Activated T-helper 17 cell treated with anti-CD3 and anti-CD28 coated beads, Interleukin-2, amount 50 U/mL, for 72 hours (primary cell): ENCODE measurements at regions not wholly inside any gene's neighbourhood (a gene's known extent, or its start where the extent isn't known, plus 50 kb on each side); places are given as distances from the start of the nearest gene placed in this dataset.
"Not testable (repeated sequence)": the region's sequence is repeated elsewhere in the genome, so short reads cannot be mapped to it uniquely, and the experiment has no call there.

ENCODE experiments used
- ATAC-seq: fragments of 150-1000 bp; cut with Tn5 transposase; replicated peaks from 2 replicates; pipeline ENCODE4 v1.10.0; 2021; ENCODE audit warnings: mild to moderate bottlenecking, moderate library complexity
- H3K27ac Mint-ChIP-seq: one replicate; pipeline ENCODE4 v1.8.0; 2022; ENCODE audit warnings: mixed read lengths
- H3K27me3 Mint-ChIP-seq: one replicate; pipeline ENCODE4 v1.8.0; 2022; ENCODE audit warnings: mixed read lengths
- H3K36me3 Mint-ChIP-seq: one replicate; pipeline ENCODE4 v1.8.0; 2022; ENCODE audit warnings: low read depth, mild to moderate bottlenecking, mixed read lengths
- H3K4me1 Mint-ChIP-seq: one replicate; pipeline ENCODE4 v1.8.0; 2022; ENCODE audit warnings: mixed read lengths
- H3K4me3 Mint-ChIP-seq: one replicate; pipeline ENCODE4 v1.8.0; 2022; ENCODE audit warnings: mild to moderate bottlenecking, mixed read lengths
- H3K9me3 Mint-ChIP-seq: one replicate; pipeline ENCODE4 v1.8.0; 2022; ENCODE audit warnings: mixed read lengths

GRCh38 chr4:107490116-107490515 lies 229.9 kb downstream of the PAPSS1 start:
- no peaks in the 10 kb centered on the region for H3K36me3 Mint-ChIP-seq
- H3K9me3 Mint-ChIP-seq = peaks cover 6% of the 10 kb centered on the region
- ATAC-seq = no peak
- no peak overlapping the region for H3K27ac Mint-ChIP-seq
- H3K4me3 Mint-ChIP-seq = no peak overlapping the region
- H3K4me1 Mint-ChIP-seq = no peaks in the 10 kb centered on the region
- no peaks in the 10 kb centered on the region for H3K27me3 Mint-ChIP-seq

GRCh38 chr4:107483621-107484020 lies 236.4 kb downstream of the PAPSS1 start:
- H3K27ac Mint-ChIP-seq, H3K4me3 Mint-ChIP-seq, H3K4me1 Mint-ChIP-seq, ATAC-seq, H3K36me3 Mint-ChIP-seq: not testable (repeated sequence)
- H3K9me3 Mint-ChIP-seq = peaks cover 16% of the 10 kb centered on the region
- H3K27me3 Mint-ChIP-seq = peaks cover 10% of the 10 kb centered on the region

GRCh38 chr4:107482546-107482945 lies 237.5 kb downstream of the PAPSS1 start:
- peaks cover 11% of the 10 kb centered on the region for H3K27me3 Mint-ChIP-seq
- no peak overlapping the region for H3K27ac Mint-ChIP-seq
- no peak for ATAC-seq
- peaks cover 17% of the 10 kb centered on the region for H3K9me3 Mint-ChIP-seq
- H3K36me3 Mint-ChIP-seq = no peaks in the 10 kb centered on the region
- H3K4me3 Mint-ChIP-seq = no peak overlapping the region
- no peaks in the 10 kb centered on the region for H3K4me1 Mint-ChIP-seq

GRCh38 chr4:107478327-107478980 lies 241.6 kb downstream of the PAPSS1 start:
- H3K9me3 Mint-ChIP-seq = peaks cover 14% of the 10 kb centered on the region
- no peak overlapping the region for H3K27ac Mint-ChIP-seq
- H3K4me1 Mint-ChIP-seq = no peaks in the 10 kb centered on the region
- no peak overlapping the region for H3K4me3 Mint-ChIP-seq
- no peak for ATAC-seq
- H3K36me3 Mint-ChIP-seq = no peaks in the 10 kb centered on the region
- H3K27me3 Mint-ChIP-seq = peaks cover 7% of the 10 kb centered on the region

DNA sequence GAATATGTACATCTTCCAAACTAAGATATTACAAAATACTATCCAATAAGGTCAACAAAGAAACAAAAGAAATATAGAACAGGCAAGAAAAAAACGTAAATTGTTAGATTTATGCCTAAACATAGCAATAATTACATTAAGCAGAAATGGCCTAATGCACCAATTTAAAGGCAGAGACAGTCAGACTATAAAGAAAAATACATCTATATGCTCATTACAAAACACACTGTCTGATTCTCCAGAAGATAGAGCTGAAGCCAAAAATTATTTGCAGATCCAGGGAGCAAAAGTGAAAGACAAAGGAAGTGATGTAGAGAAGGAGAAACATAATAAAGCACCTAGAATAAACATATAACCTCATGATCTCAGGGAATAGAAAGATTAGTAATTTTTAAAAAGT lies 246.9 kb downstream of the PAPSS1 start:
- H3K27ac Mint-ChIP-seq = no peak overlapping the region
- H3K4me1 Mint-ChIP-seq = no peaks in the 10 kb centered on the region
- H3K27me3 Mint-ChIP-seq = peaks cover 4% of the 10 kb centered on the region
- no peaks in the 10 kb centered on the region for H3K36me3 Mint-ChIP-seq
- H3K9me3 Mint-ChIP-seq = no peaks in the 10 kb centered on the region
- ATAC-seq = no peak
- H3K4me3 Mint-ChIP-seq = no peak overlapping the region

DNA sequence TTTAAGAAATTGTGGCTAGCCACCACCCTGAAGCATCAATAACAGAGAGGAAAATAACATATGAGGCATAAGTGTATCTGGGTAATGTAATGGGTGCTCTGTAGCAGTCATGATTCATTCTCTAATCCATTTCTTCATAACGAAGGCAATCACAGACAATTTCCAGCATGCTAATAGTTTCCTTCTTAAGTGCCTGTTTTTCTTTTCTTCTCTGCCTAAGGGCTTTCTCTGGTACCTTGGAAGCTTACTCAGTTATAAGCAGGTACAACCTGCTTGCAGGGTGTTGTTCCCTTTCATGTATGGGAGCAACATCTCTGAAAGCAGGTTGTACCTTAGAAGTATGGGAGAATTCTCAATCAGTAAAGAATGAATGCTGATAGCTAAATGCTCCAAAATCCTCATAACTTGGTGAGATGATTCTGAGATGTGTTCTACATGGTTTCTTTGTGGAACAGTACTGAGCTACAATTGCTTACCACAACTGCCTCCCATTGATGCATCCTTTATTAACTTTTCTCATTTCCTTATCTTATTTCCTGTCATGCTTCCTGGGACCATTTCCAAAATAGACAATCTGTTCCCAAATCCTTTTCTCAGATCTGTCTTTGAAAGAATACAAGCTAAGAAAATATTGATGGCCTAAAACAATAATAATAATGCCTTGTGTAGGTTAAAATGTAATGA lies 247.6 kb downstream of the PAPSS1 start:
- Mint-ChIP-seq H3K4me1 (no peaks in the 10 kb centered on the region), H3K27ac (no peak overlapping the region), H3K27me3 (peaks cover 4% of the 10 kb centered on the region), H3K36me3 (no peaks in the 10 kb centered on the region), H3K4me3 (no peak overlapping the region), H3K9me3 (no peaks in the 10 kb centered on the region)
- no peak for ATAC-seq

GRCh38 chr4:107470173-107470572 lies 249.9 kb downstream of the PAPSS1 start:
- Mint-ChIP-seq H3K27me3 (peaks cover 4% of the 10 kb centered on the region), H3K4me3 (no peak overlapping the region), H3K36me3 (no peaks in the 10 kb centered on the region), H3K9me3 (no peaks in the 10 kb centered on the region), H3K27ac (no peak overlapping the region), H3K4me1 (no peaks in the 10 kb centered on the region)
- ATAC-seq = no peak

- H3K4me1 Mint-ChIP-seq = no peaks in the 10 kb centered on the region
- H3K4me3 Mint-ChIP-seq = no peak overlapping the region
- H3K27ac Mint-ChIP-seq = no peak overlapping the region
- no peaks in the 10 kb centered on the region for H3K36me3 Mint-ChIP-seq
- peaks cover 4% of the 10 kb centered on the region for H3K27me3 Mint-ChIP-seq
- H3K9me3 Mint-ChIP-seq = no peaks in the 10 kb centered on the region
- ATAC-seq = no peak
Measured at GRCh38 chr4:107468812-107469211, 251.2 kb downstream of the PAPSS1 start.

DNA sequence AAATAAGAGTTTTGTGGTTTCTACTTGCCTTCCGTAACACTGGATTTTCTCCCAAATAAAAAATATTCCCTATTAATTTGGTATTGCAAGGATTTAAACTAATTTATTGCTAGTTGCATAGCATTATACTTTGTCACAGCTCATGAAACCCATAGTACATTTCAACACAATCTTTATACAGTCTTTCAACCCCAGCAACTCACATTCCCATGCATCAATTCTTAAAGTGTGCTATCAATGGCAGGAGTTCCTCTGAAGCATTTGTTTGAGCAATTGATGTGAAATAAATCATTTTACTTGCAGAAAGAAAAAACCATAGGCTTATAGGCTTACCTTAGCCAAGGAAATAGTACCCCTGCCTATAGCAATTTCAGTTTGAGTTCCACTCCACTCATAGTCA lies 251.9 kb downstream of the PAPSS1 start:
- H3K27ac Mint-ChIP-seq = no peak overlapping the region
- no peak overlapping the region for H3K4me3 Mint-ChIP-seq
- H3K9me3 Mint-ChIP-seq = no peaks in the 10 kb centered on the region
- no peaks in the 10 kb centered on the region for H3K4me1 Mint-ChIP-seq
- peaks cover 4% of the 10 kb centered on the region for H3K27me3 Mint-ChIP-seq
- no peak for ATAC-seq
- no peaks in the 10 kb centered on the region for H3K36me3 Mint-ChIP-seq

GRCh38 chr4:107467461-107467860 lies 252.6 kb downstream of the PAPSS1 start:
- H3K36me3 Mint-ChIP-seq = no peaks in the 10 kb centered on the region
- peaks cover 4% of the 10 kb centered on the region for H3K27me3 Mint-ChIP-seq
- no peak for ATAC-seq
- no peak overlapping the region for H3K27ac Mint-ChIP-seq
- H3K9me3 Mint-ChIP-seq = no peaks in the 10 kb centered on the region
- no peaks in the 10 kb centered on the region for H3K4me1 Mint-ChIP-seq
- no peak overlapping the region for H3K4me3 Mint-ChIP-seq

DNA sequence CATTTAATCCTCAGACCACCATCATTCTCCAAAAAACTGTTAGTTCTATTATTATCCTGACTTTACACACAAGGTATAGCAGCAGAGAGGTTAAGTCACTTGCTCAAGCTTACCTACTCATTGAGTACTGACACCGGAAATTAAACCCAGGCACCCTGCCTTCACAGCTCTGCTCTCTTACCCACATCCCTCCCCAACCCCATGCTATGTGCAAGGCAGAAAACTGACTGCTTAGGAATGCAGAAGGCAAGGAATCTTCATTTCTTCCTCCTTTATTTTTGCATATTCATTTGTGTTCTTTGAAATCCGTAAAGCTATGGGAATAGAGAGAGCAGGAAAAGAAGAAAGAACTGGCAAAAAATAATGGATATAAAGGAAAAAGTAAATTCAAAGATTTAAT lies 261.8 kb downstream of the PAPSS1 start:
- Mint-ChIP-seq H3K27me3 (peaks cover 31% of the 10 kb centered on the region), H3K27ac (no peak overlapping the region), H3K4me3 (no peak overlapping the region), H3K9me3 (no peaks in the 10 kb centered on the region), H3K36me3 (no peaks in the 10 kb centered on the region), H3K4me1 (no peaks in the 10 kb centered on the region)
- no peak for ATAC-seq

DNA sequence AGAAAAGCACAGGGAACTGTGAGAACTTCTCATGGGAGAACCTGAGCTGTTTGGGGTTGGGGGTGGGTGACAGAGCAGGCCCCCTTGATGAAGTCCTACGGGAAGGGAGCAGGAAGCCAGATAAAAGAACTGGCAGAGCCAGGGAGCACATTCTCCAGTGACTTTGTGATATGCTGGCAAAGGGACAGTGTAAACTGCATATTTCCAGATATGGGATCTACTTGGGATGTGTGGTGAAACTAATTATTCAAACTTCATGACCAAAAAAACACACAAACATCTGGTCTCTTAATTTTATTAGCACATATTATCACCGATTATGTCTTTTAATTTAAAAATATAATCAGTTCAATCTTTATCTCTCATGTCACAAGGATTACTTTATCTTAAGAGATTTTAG lies 266.0 kb downstream of the PAPSS1 start:
- no peak for ATAC-seq
- Mint-ChIP-seq H3K36me3 (no peaks in the 10 kb centered on the region), H3K4me3 (no peak overlapping the region), H3K9me3 (no peaks in the 10 kb centered on the region), H3K27ac (no peak overlapping the region), H3K27me3 (peaks cover 22% of the 10 kb centered on the region), H3K4me1 (no peaks in the 10 kb centered on the region)

DNA sequence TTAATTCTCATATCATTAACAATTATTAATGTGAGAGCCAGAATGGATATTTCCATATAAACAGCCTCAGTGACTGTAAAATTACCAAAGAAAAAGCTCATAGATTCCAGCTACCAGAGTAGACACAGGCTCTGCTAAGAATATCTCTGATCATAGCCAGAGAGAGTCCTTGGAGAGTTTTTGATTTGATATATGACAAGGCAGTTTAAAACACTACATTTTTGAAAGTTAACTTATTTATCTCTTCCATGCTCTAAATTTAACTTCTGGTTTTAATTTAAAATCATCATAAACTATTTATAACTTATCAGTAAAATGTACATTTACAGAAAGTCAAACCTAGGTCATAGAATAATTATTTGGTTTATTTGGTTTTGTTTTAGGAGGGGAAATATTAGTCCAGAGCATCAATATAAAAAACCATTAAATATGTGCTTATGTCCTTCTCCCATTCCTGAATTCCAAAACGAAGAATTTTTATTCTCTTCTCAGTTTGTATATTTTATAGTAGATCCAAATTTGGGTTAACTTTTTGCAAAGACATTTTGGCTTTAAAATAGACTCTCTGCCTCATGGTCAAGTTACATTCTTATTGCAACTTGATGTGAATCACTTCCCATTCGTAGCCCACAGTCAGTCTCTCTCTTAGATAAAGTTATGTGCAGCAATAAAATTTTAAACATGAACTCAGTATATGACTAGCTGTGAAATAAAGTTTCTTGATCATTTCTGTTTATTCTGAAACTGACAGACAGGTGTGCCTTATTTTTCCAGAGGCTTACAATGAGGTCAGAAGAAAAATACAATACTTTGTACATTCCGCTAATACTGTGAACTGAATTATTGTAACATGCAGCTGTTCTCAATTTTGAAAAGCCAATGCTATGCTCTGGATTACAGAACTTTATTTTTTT lies 267.1 kb downstream of the PAPSS1 start:
- Mint-ChIP-seq H3K27me3 (peaks cover 24% of the 10 kb centered on the region), H3K9me3 (no peaks in the 10 kb centered on the region), H3K36me3 (no peaks in the 10 kb centered on the region), H3K4me1 (no peaks in the 10 kb centered on the region), H3K4me3 (no peak overlapping the region), H3K27ac (no peak overlapping the region)
- ATAC-seq = no peak

DNA sequence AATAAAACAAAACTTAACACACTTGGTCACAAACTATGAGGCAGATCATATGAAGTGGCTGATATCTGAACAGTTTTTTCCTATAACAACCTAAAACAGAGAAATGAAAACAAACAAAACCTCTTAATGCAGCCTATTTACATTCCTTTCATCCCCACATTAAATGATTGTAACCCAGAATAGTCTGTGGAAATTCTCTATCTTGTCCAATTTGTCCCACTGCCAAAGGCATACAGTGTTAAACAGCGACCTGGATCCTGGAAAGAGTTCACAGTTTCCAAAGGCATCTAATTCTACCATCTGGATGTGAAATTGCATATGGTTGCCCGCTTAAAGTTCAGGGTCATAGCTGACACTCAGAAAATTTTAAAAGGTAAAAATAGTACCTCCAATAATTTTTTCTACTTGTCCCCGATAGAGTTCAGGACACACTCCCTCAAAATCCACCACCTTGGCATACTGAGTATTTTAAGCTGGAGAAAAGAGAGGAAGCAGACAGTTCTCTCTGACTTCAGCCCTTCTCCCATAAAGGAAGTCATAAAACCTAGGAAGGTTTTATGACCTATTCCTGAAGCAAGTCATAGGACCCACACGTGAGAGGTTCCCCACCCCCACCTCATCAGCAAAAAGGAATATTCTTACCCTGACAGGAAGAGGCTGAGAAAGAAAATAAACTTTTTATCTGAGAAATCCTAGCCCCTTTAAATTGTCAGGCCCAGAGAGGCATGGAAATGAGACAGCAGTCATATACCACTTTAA lies 270.2 kb downstream of the PAPSS1 start:
- no peaks in the 10 kb centered on the region for H3K36me3 Mint-ChIP-seq
- no peaks in the 10 kb centered on the region for H3K9me3 Mint-ChIP-seq
- H3K27me3 Mint-ChIP-seq = peaks cover 11% of the 10 kb centered on the region
- no peaks in the 10 kb centered on the region for H3K4me1 Mint-ChIP-seq
- H3K4me3 Mint-ChIP-seq = no peak overlapping the region
- ATAC-seq = no peak
- no peak overlapping the region for H3K27ac Mint-ChIP-seq
